Endothelial cell of umbilical vein (primary cell): ENCODE measurements at regions not wholly inside any gene's neighbourhood (a gene's known extent, or its start where the extent isn't known, plus 50 kb on each side); places are given as distances from the start of the nearest gene placed in this dataset.

Experiments
- BruUV-seq: library from RNA; stranded (reverse); fragments of 400-500 nt; replicated peaks from 2 replicates; lab custom pipeline; 2021; lab: Mats Ljungman, UMichigan
- CTCF ChIA-PET: fragments of 300-600, 350-600 bp; sonication (Branson Sonifier 250); formaldehyde crosslinking; loops from one replicate; lab custom pipeline; 2021; ENCODE audit warnings: antibody characterized with exemption, inconsistent platforms; lab: Charles Lee
- POLR2A ChIA-PET: fragments of 300-600, 350-600 bp; sonication (Branson Sonifier 250); formaldehyde crosslinking; loops from one replicate; lab custom pipeline; 2021; ENCODE audit warnings: antibody characterized with exemption, inconsistent platforms; lab: Charles Lee
- DNase-seq: peaks from one replicate; pipeline ENCODE4 v3.0.0-alpha.2; 2011; ENCODE audit warnings: low read depth, low spot score
- FAIRE-seq: peaks from 2 replicates; lab custom pipeline; 2011; peaks lifted over from hg19 to GRCh38; lab: Jason Lieb, UNC
- H2AFZ ChIP-seq: 2 replicates; pipeline ENCODE4 v1.6.0; 2012; ENCODE audit warnings: low read depth, low read length, control low read depth, inconsistent platforms
- H3K27ac ChIP-seq: 2 replicates; pipeline ENCODE4 v1.5.1; 2011; ENCODE audit warnings: low read depth, mild to moderate bottlenecking, control low read depth, low read length, moderate library complexity; ENCODE audit not compliant: insufficient read depth
- H3K27me3 ChIP-seq, 2 experiments: 2 replicates each; pipeline versions ENCODE4 v1.6.0 to v1.6.1; 2011; ENCODE audit warnings: low read length in 2 of 2, mixed read lengths in 1 of 2; ENCODE audit not compliant: control insufficient read depth in 2 of 2, insufficient read depth in 2 of 2
- H3K36me3 ChIP-seq, 2 experiments: 2 replicates in 1 of 2; 3 replicates in 1 of 2; pipeline ENCODE4 v1.5.1; 2011; ENCODE audit warnings: low read length in 2 of 2, mild to moderate bottlenecking in 1 of 2, moderate library complexity in 1 of 2; ENCODE audit not compliant: control insufficient read depth in 2 of 2, insufficient read depth in 2 of 2; ENCODE audit errors: extremely low read depth in 1 of 2
- H3K4me1 ChIP-seq: 3 replicates; pipeline ENCODE4 v1.5.1; 2011; ENCODE audit warnings: mild to moderate bottlenecking, low read length; ENCODE audit not compliant: control insufficient read depth, insufficient read depth; ENCODE audit errors: extremely low read depth
- H3K4me2 ChIP-seq: 2 replicates; pipeline ENCODE4 v1.6.1; 2011; ENCODE audit warnings: low read length, control low read depth, mixed read lengths; ENCODE audit not compliant: insufficient read depth
- H3K4me3 ChIP-seq, 3 experiments: fragments of 200-600 bp in 1 of 3; sonication (generic), shearing (Covaris generic) in 1 of 3; replicated peaks in 1 of 3; 2 replicates each; pipeline ENCODE4 v1.5.1; 2011 to 2016; ENCODE audit warnings: control low read depth in 3 of 3, low read length in 3 of 3, mild to moderate bottlenecking in 2 of 3, inconsistent platforms in 1 of 3, low read depth in 1 of 3, moderate library complexity in 1 of 3; ENCODE audit not compliant: insufficient read depth in 1 of 3
- H3K79me2 ChIP-seq: 2 replicates; pipeline ENCODE4 v1.6.0; 2012; ENCODE audit warnings: low read length, inconsistent platforms; ENCODE audit not compliant: control insufficient read depth, insufficient read depth
- H3K9ac ChIP-seq: replicated peaks from 2 replicates; pipeline ENCODE3; 2011; ENCODE audit warnings: low read length, control low read depth; ENCODE audit not compliant: insufficient read depth; ENCODE audit errors: extremely low read depth
- H3K9me1 ChIP-seq: replicated peaks from 3 replicates; pipeline ENCODE4 v1.6.0; 2011; ENCODE audit warnings: mild to moderate bottlenecking, low read length; ENCODE audit not compliant: control insufficient read depth, insufficient read depth; ENCODE audit errors: extremely low read depth
- H3K9me3 ChIP-seq: replicated peaks from 2 replicates; pipeline ENCODE4 v1.5.1; 2012; ENCODE audit warnings: low read length, inconsistent platforms; ENCODE audit not compliant: control insufficient read depth, insufficient read depth
- H4K20me1 ChIP-seq: replicated peaks from 2 replicates; pipeline ENCODE3; 2011; ENCODE audit warnings: mild to moderate bottlenecking, low read length; ENCODE audit not compliant: control insufficient read depth, insufficient read depth; ENCODE audit errors: extremely low read depth
- EZH2 ChIP-seq: IDR thresholded peaks from 2 replicates; pipeline ENCODE4 v1.6.1; 2012; ENCODE audit warnings: borderline replicate concordance, low read depth, mild to moderate bottlenecking, moderate library complexity, low read length, inconsistent platforms; ENCODE audit not compliant: severe bottlenecking
- FOS ChIP-seq: IDR thresholded peaks from 2 replicates; pipeline ENCODE4 v1.6.1; 2011; ENCODE audit warnings: mild to moderate bottlenecking, low read length, moderate library complexity, borderline replicate concordance; ENCODE audit not compliant: insufficient read depth
- GATA2 ChIP-seq: IDR thresholded peaks from 2 replicates; pipeline ENCODE4 v1.7.0; 2011; ENCODE audit warnings: low read depth, mild to moderate bottlenecking, moderate library complexity, mixed read lengths, low read length; ENCODE audit not compliant: insufficient read length, insufficient read depth
- JUN ChIP-seq: IDR thresholded peaks from 2 replicates; pipeline ENCODE4 v1.6.1; 2011; ENCODE audit warnings: borderline replicate concordance, low read depth; ENCODE audit not compliant: insufficient read length, insufficient read depth
- MYC ChIP-seq: IDR thresholded peaks from one replicate; pipeline ENCODE4 v1.6.1; 2011; ENCODE audit warnings: mild to moderate bottlenecking, low read depth, low read length
- POLR2A ChIP-seq: IDR thresholded peaks from 2 replicates; pipeline ENCODE4 v1.6.1; 2012; ENCODE audit warnings: low read depth, mild to moderate bottlenecking, control low read depth, low read length
- POLR2AphosphoS5 ChIP-seq: IDR thresholded peaks from 2 replicates; pipeline ENCODE4 v1.6.1; 2012; ENCODE audit warnings: low read depth, mild to moderate bottlenecking, control low read depth, low read length, moderate library complexity; ENCODE audit not compliant: insufficient read depth
- dilution Hi-C: fragments of 300-500 bp; cut with MboI; formaldehyde crosslinking; loops from one replicate; pipeline ENCODE4 v1.15.0; 2019; ENCODE audit warnings: low sequenced_read_pairs; ENCODE audit not compliant: extremely low pct_ligation_motif_present
- intact Hi-C: fragments of 100-400 bp; cut with micrococcal nuclease; formaldehyde crosslinking; loops from one replicate; pipeline ENCODE4 v1.10.0; 2022
- TF ChIP-seq, protein P1 (sequence below), 2 donors: IDR thresholded peaks; 1 replicate in 1 of 2; 2 replicates in 1 of 2; pipeline ENCODE4 v1.5.1; 2011; ENCODE audit warnings: low read length in 2 of 2, mild to moderate bottlenecking in 2 of 2, moderate library complexity in 2 of 2, control low read depth in 1 of 2, inconsistent platforms in 1 of 2, low read depth in 1 of 2; ENCODE audit not compliant: insufficient read depth in 1 of 2; ENCODE audit errors: extremely low read depth in 1 of 2
- TF ChIP-seq, protein P2 (sequence below): IDR thresholded peaks from 2 replicates; pipeline ENCODE4 v1.6.1; 2011; ENCODE audit not compliant: insufficient read depth, insufficient read length

DNA sequence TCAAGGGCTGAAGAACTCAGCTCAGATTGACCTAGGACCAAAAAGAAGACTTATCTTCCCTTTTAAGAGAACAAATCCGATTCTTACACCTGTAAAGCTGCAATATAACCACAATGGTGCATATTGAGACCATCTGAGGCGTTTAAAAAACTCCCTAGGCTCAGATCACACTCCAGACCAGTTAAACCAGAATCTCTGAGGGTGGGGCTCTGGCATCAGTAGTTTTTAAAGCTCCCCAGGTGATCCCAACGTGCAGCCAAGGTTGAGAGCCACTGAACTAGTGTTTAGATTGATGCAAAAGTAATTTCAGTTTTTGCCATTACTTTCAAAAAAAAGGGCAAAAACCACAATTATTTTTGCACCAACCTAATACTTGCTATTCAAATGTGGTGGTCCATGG is 73.9 kb upstream of the GPM6B start:
- Histone ChIP-seq H3K4me3 (no peak overlapping the region), H2AFZ (no peak overlapping the region), H3K4me2 (no peak overlapping the region), H3K9me1 (no peaks in the 10 kb centered on the region), H3K9me3 (no peaks in the 10 kb centered on the region), H3K79me2 (no peaks in the 10 kb centered on the region), H3K27ac (no peak overlapping the region), H3K27me3 (peaks cover 0 to 2% of the 10 kb centered on the region in 2 experiments), H3K9ac (no peak overlapping the region), H3K4me1 (no peaks in the 10 kb centered on the region), H3K36me3 (no peaks in the 10 kb centered on the region), H4K20me1 (no peaks in the 10 kb centered on the region)
- dilution Hi-C loops, result no loop called here
- BruUV-seq, result no TSS peak
- intact Hi-C loops, result no loop called here
- FAIRE-seq, result no peak
- CTCF ChIA-PET, result no interaction called here
- TF ChIP-seq EZH2, result no peak
- TF ChIP-seq, protein P1, sequence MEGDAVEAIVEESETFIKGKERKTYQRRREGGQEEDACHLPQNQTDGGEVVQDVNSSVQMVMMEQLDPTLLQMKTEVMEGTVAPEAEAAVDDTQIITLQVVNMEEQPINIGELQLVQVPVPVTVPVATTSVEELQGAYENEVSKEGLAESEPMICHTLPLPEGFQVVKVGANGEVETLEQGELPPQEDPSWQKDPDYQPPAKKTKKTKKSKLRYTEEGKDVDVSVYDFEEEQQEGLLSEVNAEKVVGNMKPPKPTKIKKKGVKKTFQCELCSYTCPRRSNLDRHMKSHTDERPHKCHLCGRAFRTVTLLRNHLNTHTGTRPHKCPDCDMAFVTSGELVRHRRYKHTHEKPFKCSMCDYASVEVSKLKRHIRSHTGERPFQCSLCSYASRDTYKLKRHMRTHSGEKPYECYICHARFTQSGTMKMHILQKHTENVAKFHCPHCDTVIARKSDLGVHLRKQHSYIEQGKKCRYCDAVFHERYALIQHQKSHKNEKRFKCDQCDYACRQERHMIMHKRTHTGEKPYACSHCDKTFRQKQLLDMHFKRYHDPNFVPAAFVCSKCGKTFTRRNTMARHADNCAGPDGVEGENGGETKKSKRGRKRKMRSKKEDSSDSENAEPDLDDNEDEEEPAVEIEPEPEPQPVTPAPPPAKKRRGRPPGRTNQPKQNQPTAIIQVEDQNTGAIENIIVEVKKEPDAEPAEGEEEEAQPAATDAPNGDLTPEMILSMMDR (IDR thresholded peaks at IDR 0.05; ENCODE audit: extremely low read depth in 1 of 2, insufficient read depth in 1 of 2, low read depth in 1 of 2, low read length in 2 of 2), result no peak
- no peak for TF ChIP-seq POLR2A
- TF ChIP-seq FOS, result no peak
- TF ChIP-seq POLR2AphosphoS5, result no peak
- no peak for TF ChIP-seq GATA2
- POLR2A ChIA-PET, result no interaction called here
- DNase-seq, result no peak

- Histone ChIP-seq H3K79me2 (no peaks in the 10 kb centered on the region), H3K4me3 (no peak overlapping the region), H2AFZ (no peak overlapping the region), H3K9me1 (no peaks in the 10 kb centered on the region), H3K9ac (no peak overlapping the region), H3K9me3 (no peaks in the 10 kb centered on the region), H3K27me3 (no peaks in the 10 kb centered on the region), H4K20me1 (no peaks in the 10 kb centered on the region), H3K27ac (no peak overlapping the region), H3K36me3 (no peaks in the 10 kb centered on the region), H3K4me1 (no peaks in the 10 kb centered on the region), H3K4me2 (no peak overlapping the region)
- intact Hi-C loops, result no loop called here
- ChIA-PET CTCF (no interaction called here), POLR2A (no interaction called here)
- DNase-seq (no peak), FAIRE-seq (no peak)
- TF ChIP-seq FOS, result no peak
- TF ChIP-seq EZH2, result no peak
- TF ChIP-seq POLR2A, result no peak
- TF ChIP-seq JUN, result no peak
- TF ChIP-seq, protein P1 (IDR thresholded peaks at IDR 0.05; ENCODE audit: extremely low read depth in 1 of 2, insufficient read depth in 1 of 2, low read depth in 1 of 2, low read length in 2 of 2), result no peak
- TF ChIP-seq, protein P2, sequence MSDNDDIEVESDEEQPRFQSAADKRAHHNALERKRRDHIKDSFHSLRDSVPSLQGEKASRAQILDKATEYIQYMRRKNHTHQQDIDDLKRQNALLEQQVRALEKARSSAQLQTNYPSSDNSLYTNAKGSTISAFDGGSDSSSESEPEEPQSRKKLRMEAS, result no peak
- TF ChIP-seq POLR2AphosphoS5, result no peak
- TF ChIP-seq MYC, result no peak
- dilution Hi-C loops, result no loop called here
- no TSS peak for BruUV-seq
Measured at GRCh38 chrX:13888284-13888683, 71.4 kb upstream of the GPM6B start.
